SK-N-SH (cell line): ENCODE measurements at regions not wholly inside any gene's neighbourhood (a gene's known extent, or its start where the extent isn't known, plus 50 kb on each side); places are given as distances from the start of the nearest gene placed in this dataset.

Experiments
- CTCF ChIA-PET: fragments of 300-600, 350-600 bp; formaldehyde crosslinking; extraction: SDS; loops from one replicate; lab custom pipeline; 2021; lab: Yijun Ruan, JAX
- POLR2A ChIA-PET: fragments of 350-600 bp; sonication (Branson Sonifier 250); formaldehyde crosslinking; extraction: SDS; loops from one replicate; lab custom pipeline; 2020; ENCODE audit warnings: antibody characterized with exemption, inconsistent platforms; lab: Yijun Ruan, JAX
- DNase-seq: peaks from one replicate; pipeline ENCODE4 v3.0.0; 2012
- H2AFZ ChIP-seq: fragments of 200-600 bp; sonication (generic); 2 replicates; pipeline ENCODE4 v1.8.1; 2016; ENCODE audit warnings: antibody characterized with exemption, mild to moderate bottlenecking, low read depth
- H3F3A ChIP-seq: fragments of 200-600 bp; sonication (generic); replicated peaks from 2 replicates; pipeline ENCODE3; 2016; ENCODE audit warnings: antibody characterized with exemption, mild to moderate bottlenecking; ENCODE audit not compliant: insufficient read depth
- H3K27ac ChIP-seq, 2 experiments: fragments of 200-500 bp in 1 of 2; fragments of 200-600 bp in 1 of 2; sonication (Bioruptor generic) in 1 of 2; sonication (generic), shearing (Covaris generic) in 1 of 2; 2 replicates each; pipeline versions ENCODE4 v1.5.1 to v1.6.1; 2014 to 2016; ENCODE audit warnings: low read depth in 2 of 2, inconsistent platforms in 1 of 2, low read length in 1 of 2, mild to moderate bottlenecking in 1 of 2, mixed read lengths in 1 of 2
- H3K27me3 ChIP-seq: fragments of 200-600 bp; sonication (generic), shearing (Covaris generic); 2 replicates; pipeline ENCODE4 v1.6.1; 2016; ENCODE audit warnings: mixed run types; ENCODE audit not compliant: insufficient read depth
- H3K36me3 ChIP-seq, 2 experiments: fragments of 200-500 bp in 1 of 2; fragments of 200-600 bp in 1 of 2; sonication (Bioruptor generic) in 1 of 2; sonication (generic) in 1 of 2; replicated peaks in 1 of 2; 2 replicates each; pipeline versions ENCODE3 to v1.5.1; 2014 to 2016; ENCODE audit warnings: low read length in 1 of 2, mild to moderate bottlenecking in 1 of 2; ENCODE audit not compliant: insufficient read depth in 2 of 2, control insufficient read depth in 1 of 2
- H3K4me1 ChIP-seq, 2 experiments: fragments of 200-500 bp in 1 of 2; fragments of 200-600 bp in 1 of 2; sonication (Bioruptor generic) in 1 of 2; sonication (generic), shearing (Covaris generic) in 1 of 2; 2 replicates each; pipeline versions ENCODE4 v1.5.1 to v1.6.1; 2014 to 2016; ENCODE audit warnings: low read depth in 1 of 2, low read length in 1 of 2, mixed run types in 1 of 2; ENCODE audit not compliant: insufficient read depth in 2 of 2, control insufficient read depth in 1 of 2
- H3K4me2 ChIP-seq: fragments of 200-600 bp; sonication (generic), shearing (Covaris generic); 2 replicates; pipeline ENCODE4 v1.6.1; 2017; ENCODE audit warnings: mixed run types
- H3K4me3 ChIP-seq, 2 experiments: fragments of 200-500 bp in 1 of 2; fragments of 200-600 bp in 1 of 2; sonication (Bioruptor generic) in 1 of 2; sonication (generic), shearing (Covaris generic) in 1 of 2; 2 replicates each; pipeline versions ENCODE4 v1.5.1 to v1.8.1; 2014 to 2016; ENCODE audit warnings: low read depth in 2 of 2, inconsistent platforms in 1 of 2, low read length in 1 of 2, mild to moderate bottlenecking in 1 of 2, mixed read lengths in 1 of 2, moderate library complexity in 1 of 2
- H3K79me2 ChIP-seq: fragments of 200-600 bp; sonication (generic); 2 replicates; pipeline ENCODE4 v1.8.1; 2017; ENCODE audit warnings: mild to moderate bottlenecking; ENCODE audit not compliant: insufficient read depth
- H3K9ac ChIP-seq: fragments of 200-600 bp; sonication (generic); 2 replicates; pipeline ENCODE4 v1.6.1; 2017; ENCODE audit warnings: mixed run types
- H3K9me2 ChIP-seq: fragments of 200-600 bp; sonication (generic); 2 replicates; pipeline ENCODE4 v1.6.1; 2017; ENCODE audit warnings: mixed run types
- H3K9me3 ChIP-seq: fragments of 200-600 bp; sonication (generic); 2 replicates; pipeline ENCODE4 v1.6.1; 2017; ENCODE audit warnings: mixed run types, mild to moderate bottlenecking, moderate library complexity
- H4K20me1 ChIP-seq: fragments of 200-600 bp; sonication (generic); 2 replicates; pipeline ENCODE4 v1.6.1; 2017; ENCODE audit warnings: mild to moderate bottlenecking, mixed run types; ENCODE audit not compliant: insufficient read depth
- CHD2 ChIP-seq: fragments of 150-350 bp; IDR thresholded peaks from 2 replicates; pipeline ENCODE4 v1.6.1; 2018; ENCODE audit warnings: low read length; ENCODE audit not compliant: partially characterized antibody
- CTCF ChIP-seq: fragments of 200-600 bp; sonication (generic); IDR thresholded peaks from 2 replicates; pipeline ENCODE4 v1.6.1; 2017; ENCODE audit warnings: antibody characterized with exemption, mild to moderate bottlenecking, moderate library complexity
- ELF1 ChIP-seq: IDR thresholded peaks from 2 replicates; pipeline ENCODE4 v1.4.0; 2012
- EP300 ChIP-seq, 2 experiments: IDR thresholded peaks; 2 replicates each; pipeline versions ENCODE4 v1.4.0 to v1.6.1; 2012; ENCODE audit warnings: borderline replicate concordance in 1 of 2, low read depth in 1 of 2, low read length in 1 of 2
- EZH2phosphoT487 ChIP-seq: fragments of 200-600 bp; sonication (generic); IDR thresholded peaks from 2 replicates; pipeline ENCODE4 v1.6.1; 2017; ENCODE audit warnings: low read depth, mixed run types, mild to moderate bottlenecking, antibody characterized with exemption, moderate library complexity, borderline replicate concordance
- FOSL2 ChIP-seq: IDR thresholded peaks from 2 replicates; pipeline ENCODE4 v1.4.0; 2012; ENCODE audit warnings: low read depth, mild to moderate bottlenecking, moderate library complexity, borderline replicate concordance
- FOXJ3 ChIP-seq: sonication (generic); formaldehyde crosslinking; IDR thresholded peaks from 2 replicates; pipeline ENCODE4 v1.5.1; 2020; ENCODE audit warnings: mild to moderate bottlenecking, missing genetic modification reagents
- GATA2 ChIP-seq: sonication (generic); formaldehyde crosslinking; IDR thresholded peaks from 2 replicates; pipeline ENCODE4 v1.5.0; 2020; ENCODE audit warnings: mild to moderate bottlenecking, missing genetic modification reagents
- IRF3 ChIP-seq: fragments of 150-350 bp; IDR thresholded peaks from 2 replicates; pipeline ENCODE4 v1.6.1; 2016; ENCODE audit warnings: mild to moderate bottlenecking, low read depth, low read length
- JUND ChIP-seq: IDR thresholded peaks from 2 replicates; pipeline ENCODE4 v1.4.0; 2012
- MAX ChIP-seq: IDR thresholded peaks from 2 replicates; pipeline ENCODE4 v1.4.0; 2012; ENCODE audit warnings: low read depth
- MEF2A ChIP-seq: IDR thresholded peaks from 2 replicates; pipeline ENCODE4 v1.4.0; 2012; ENCODE audit warnings: low read depth, borderline replicate concordance
- MXI1 ChIP-seq: IDR thresholded peaks from 2 replicates; pipeline ENCODE4 v1.6.1; 2012; ENCODE audit warnings: mild to moderate bottlenecking, low read depth, low read length, improper control_type of control experiment
- NFIC ChIP-seq: IDR thresholded peaks from 2 replicates; pipeline ENCODE4 v1.4.0; 2012; ENCODE audit warnings: borderline replicate concordance
- POLR2AphosphoS5 ChIP-seq: IDR thresholded peaks from 2 replicates; pipeline ENCODE4 v1.6.1; 2012; ENCODE audit warnings: low read depth, low read length
- RAD21 ChIP-seq: IDR thresholded peaks from 2 replicates; pipeline ENCODE4 v1.6.1; 2012; ENCODE audit warnings: mild to moderate bottlenecking, low read length
- RCOR1 ChIP-seq: fragments of 150-350 bp; IDR thresholded peaks from 2 replicates; pipeline ENCODE4 v1.6.1; 2017; ENCODE audit warnings: antibody characterized with exemption, low read length
- REST ChIP-seq: IDR thresholded peaks from 2 replicates; pipeline ENCODE4 v1.6.1; 2012; ENCODE audit warnings: mild to moderate bottlenecking, low read depth, low read length, moderate library complexity
- RFX5 ChIP-seq: IDR thresholded peaks from 2 replicates; pipeline ENCODE4 v1.6.1; 2012; ENCODE audit warnings: mild to moderate bottlenecking, improper control_type of control experiment, low read length
- RXRA ChIP-seq: IDR thresholded peaks from 2 replicates; pipeline ENCODE4 v1.4.0; 2012; ENCODE audit warnings: low read depth, mild to moderate bottlenecking, borderline replicate concordance
- SIN3A ChIP-seq: IDR thresholded peaks from 2 replicates; pipeline ENCODE4 v1.6.1; 2012; ENCODE audit warnings: low read depth, mild to moderate bottlenecking, low read length, moderate library complexity, borderline replicate concordance
- SMC3 ChIP-seq: IDR thresholded peaks from 2 replicates; pipeline ENCODE4 v1.6.1; 2012; ENCODE audit warnings: low read depth, low read length, improper control_type of control experiment
- USF2 ChIP-seq: fragments of 150-350 bp; IDR thresholded peaks from 2 replicates; pipeline ENCODE4 v1.6.1; 2017; ENCODE audit warnings: antibody characterized with exemption, low read length, low read depth, borderline replicate concordance
- whole genome bisulfite sequencing: methylation state at CpG from one replicate; pipeline ENCODE4 v1.1.6; 2017; ENCODE audit warnings: low lambda C conversion rate; 5-methylcytosine and 5-hydroxymethylcytosine counted together

GRCh38 chr18:39319141-39319540 is 1753.5 kb upstream of the CELF4 start:
- TF ChIP-seq SMC3 (no peak), MXI1 (no peak), EZH2phosphoT487 (no peak), RFX5 (no peak), EP300 (IDR thresholded peaks at IDR 0.05; ENCODE audit: borderline replicate concordance in 1 of 2, low read depth in 1 of 2, low read length in 1 of 2) (no peak), RAD21 (no peak), MEF2A (no peak), MAX (no peak), FOSL2 (no peak), JUND (no peak), RCOR1 (no peak), GATA2 (no peak), FOXJ3 (CRISPR knock-in tag) (no peak), ELF1 (no peak)
- ChIA-PET POLR2A (no interaction called here), CTCF (no interaction called here)
- H4K20me1 ChIP-seq = no peaks in the 10 kb centered on the region
- no peaks in the 10 kb centered on the region for H3K9me2 ChIP-seq
- no peak overlapping the region for H3K4me3 ChIP-seq
- H3K27ac ChIP-seq = no peak overlapping the region
- no peak for DNase-seq
- no peaks in the 10 kb centered on the region for H3K9me3 ChIP-seq
- H3F3A ChIP-seq = no peaks in the 10 kb centered on the region
- H3K4me1 ChIP-seq = peaks cover 0 to 6% of the 10 kb centered on the region in 2 experiments; a peak in 2 of 4 replicates
- H3K9ac ChIP-seq = no peak overlapping the region
- H3K79me2 ChIP-seq = no peaks in the 10 kb centered on the region
- H3K4me2 ChIP-seq = no peak overlapping the region
- no peaks in the 10 kb centered on the region for H3K36me3 ChIP-seq
- H3K27me3 ChIP-seq = no peaks in the 10 kb centered on the region
- no peak overlapping the region for H2AFZ ChIP-seq

- H3K4me1 ChIP-seq = peaks cover 0 to 12% of the 10 kb centered on the region in 2 experiments; a peak in 2 of 4 replicates
- no peaks in the 10 kb centered on the region for H3K27me3 ChIP-seq
- peak; percentile 17 for DNase-seq
- no peak overlapping the region for H2AFZ ChIP-seq
- no peaks in the 10 kb centered on the region for H3K36me3 ChIP-seq
- no peak overlapping the region for H3K9ac ChIP-seq
- 36% methylated on average over 2 of the region's 2 CpGs for WGBS
- no peak overlapping the region; a peak in 1 of 4 replicates for H3K27ac ChIP-seq
- ChIA-PET CTCF (no interaction called here), POLR2A (no interaction called here)
- H4K20me1 ChIP-seq = no peaks in the 10 kb centered on the region
- no peaks in the 10 kb centered on the region for H3K79me2 ChIP-seq
- no peak overlapping the region for H3K4me2 ChIP-seq
- no peaks in the 10 kb centered on the region for H3F3A ChIP-seq
- no peak overlapping the region for H3K4me3 ChIP-seq
- no peaks in the 10 kb centered on the region for H3K9me3 ChIP-seq
- no peaks in the 10 kb centered on the region for H3K9me2 ChIP-seq
- TF ChIP-seq CHD2 = no peak
- no peak for TF ChIP-seq FOXJ3 (CRISPR knock-in tag)
- no peak for TF ChIP-seq ELF1
- no peak for TF ChIP-seq NFIC
- no peak for TF ChIP-seq MEF2A
- TF ChIP-seq RXRA = no peak
- TF ChIP-seq USF2 = no peak
- TF ChIP-seq POLR2AphosphoS5 = no peak
- no peak for TF ChIP-seq IRF3
- no peak for TF ChIP-seq RCOR1
- TF ChIP-seq SIN3A = no peak
- no peak for TF ChIP-seq REST
- TF ChIP-seq CTCF = no peak
These were observed 1752.9 kb upstream of the CELF4 start for GRCh38 chr18:39318462-39318861.
